Stomach (tissue), 8 donors: ENCODE measurements at regions not wholly inside any gene's neighbourhood (a gene's known extent, or its start where the extent isn't known, plus 50 kb on each side); places are given as distances from the start of the nearest gene placed in this dataset.

Experiments
- DNase-seq, 2 donors: peaks; one replicate each; pipeline versions ENCODE4 v3.0.0 to v3.0.0-alpha.2; 2013 to 2019
- H3K27ac ChIP-seq, 5 donors: fragments of 200-600 bp in 4 of 5; sonication (generic) in 4 of 5; one replicate each; pipeline ENCODE4 v1.5.1; 2013 to 2019; ENCODE audit warnings: mild to moderate bottlenecking in 1 of 5, moderate library complexity in 1 of 5
- H3K27me3 ChIP-seq, 3 donors: fragments of 200-600 bp; sonication (generic); one replicate each; pipeline ENCODE4 v1.5.1; 2017 to 2019; ENCODE audit warnings: mixed run types in 1 of 3
- H3K36me3 ChIP-seq, 4 donors: fragments of 200-600 bp; sonication (generic); 1 replicate in 3 of 4; 2 replicates in 1 of 4; pipeline ENCODE4 v1.5.1; 2016 to 2019
- H3K4me1 ChIP-seq, 4 donors: fragments of 200-600 bp; sonication (generic); one replicate each; pipeline ENCODE4 v1.5.1; 2016 to 2019
- H3K4me3 ChIP-seq, 4 donors: fragments of 200-600 bp; sonication (generic) in 3 of 4; one replicate each; pipeline ENCODE4 v1.5.1; 2016 to 2019; ENCODE audit warnings: mild to moderate bottlenecking in 1 of 4
- H3K9me3 ChIP-seq, 4 donors: fragments of 200-600 bp; sonication (generic); one replicate each; pipeline ENCODE4 v1.5.1; 2016 to 2019
- EP300 ChIP-seq: sonication (generic); formaldehyde crosslinking; IDR thresholded peaks from one replicate; pipeline ENCODE4 v1.6.1; 2017; ENCODE audit warnings: antibody characterized with exemption
- POLR2A ChIP-seq, 4 donors: fragments of 450-650 bp; IDR thresholded peaks; one replicate each; pipeline ENCODE4 v1.6.1; 2016; ENCODE audit warnings: antibody characterized with exemption in 4 of 4, control low read depth in 2 of 4, mild to moderate bottlenecking in 1 of 4, moderate library complexity in 1 of 4
- POLR2AphosphoS5 ChIP-seq, 3 donors: sonication (generic); formaldehyde crosslinking; IDR thresholded peaks; one replicate each; pipeline ENCODE4 v1.6.1; 2016; ENCODE audit warnings: antibody characterized with exemption in 3 of 3
- WGBS, 5 donors: extraction: QIAGEN DNeasy Blood & Tissue Kit in 3 of 5; methylation state at CpG; one replicate each; pipeline versions ENCODE4 v1.1.5 to v1.1.7; 2013 to 2018; 5-methylcytosine and 5-hydroxymethylcytosine counted together
- intact Hi-C: fragments of 100-400 bp; cut with DNase I; formaldehyde crosslinking; loops from one replicate; pipeline ENCODE4 v1.15.1; 2023; ENCODE audit warnings: low total_unique reads
- TF ChIP-seq, protein P1 (sequence below), 7 experiments: fragments of 450-650 bp in 4 of 7; fragments of 200-600 bp in 3 of 7; sonication (generic) in 3 of 7; IDR thresholded peaks; one replicate each; pipeline ENCODE4 v1.5.1; 2016 to 2019; ENCODE audit warnings: antibody characterized with exemption in 7 of 7, control low read depth in 2 of 7, mild to moderate bottlenecking in 1 of 7
- donor health status: healthy with polysubstance abuse.
- donor health status: Bipolar disorder and iron deficiency.
- donor health status: healthy.

GRCh38 chr1:87707411-87707810, 378.7 kb downstream of the LMO4 start:
- Histone ChIP-seq H3K4me1 (no peaks in the 10 kb centered on the region), H3K27me3 (no peaks in the 10 kb centered on the region), H3K27ac (no peak overlapping the region), H3K36me3 (no peaks in the 10 kb centered on the region), H3K4me3 (no peak overlapping the region), H3K9me3 (peaks cover under 1 to 10% (median 5%) of the 10 kb centered on the region in 4 donors)
- intact Hi-C loops: no loop called here
- 83 to 89% (median 84%) methylated on average over 7 of the region's 7 CpGs for WGBS, 5 donors
- no peak for TF ChIP-seq POLR2AphosphoS5 (IDR thresholded peaks at IDR 0.05)
- no peak for TF ChIP-seq POLR2A (IDR thresholded peaks at IDR 0.05)
- TF ChIP-seq, protein P1, sequence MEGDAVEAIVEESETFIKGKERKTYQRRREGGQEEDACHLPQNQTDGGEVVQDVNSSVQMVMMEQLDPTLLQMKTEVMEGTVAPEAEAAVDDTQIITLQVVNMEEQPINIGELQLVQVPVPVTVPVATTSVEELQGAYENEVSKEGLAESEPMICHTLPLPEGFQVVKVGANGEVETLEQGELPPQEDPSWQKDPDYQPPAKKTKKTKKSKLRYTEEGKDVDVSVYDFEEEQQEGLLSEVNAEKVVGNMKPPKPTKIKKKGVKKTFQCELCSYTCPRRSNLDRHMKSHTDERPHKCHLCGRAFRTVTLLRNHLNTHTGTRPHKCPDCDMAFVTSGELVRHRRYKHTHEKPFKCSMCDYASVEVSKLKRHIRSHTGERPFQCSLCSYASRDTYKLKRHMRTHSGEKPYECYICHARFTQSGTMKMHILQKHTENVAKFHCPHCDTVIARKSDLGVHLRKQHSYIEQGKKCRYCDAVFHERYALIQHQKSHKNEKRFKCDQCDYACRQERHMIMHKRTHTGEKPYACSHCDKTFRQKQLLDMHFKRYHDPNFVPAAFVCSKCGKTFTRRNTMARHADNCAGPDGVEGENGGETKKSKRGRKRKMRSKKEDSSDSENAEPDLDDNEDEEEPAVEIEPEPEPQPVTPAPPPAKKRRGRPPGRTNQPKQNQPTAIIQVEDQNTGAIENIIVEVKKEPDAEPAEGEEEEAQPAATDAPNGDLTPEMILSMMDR (IDR thresholded peaks at IDR 0.05): no peak
- no peak for TF ChIP-seq EP300
- no peak for DNase-seq

GRCh38 chr1:87712261-87713010, 383.8 kb downstream of the LMO4 start:
- TF ChIP-seq POLR2AphosphoS5 (IDR thresholded peaks at IDR 0.05) (no peak), EP300 (no peak), POLR2A (IDR thresholded peaks at IDR 0.05) (no peak)
- TF ChIP-seq, protein P1 (IDR thresholded peaks at IDR 0.05): no peak
- Histone ChIP-seq H3K4me1 (peaks cover 0 to 6% (median 2%) of the 10 kb centered on the region in 4 donors), H3K4me3 (no peak overlapping the region), H3K36me3 (no peaks in the 10 kb centered on the region), H3K27me3 (no peaks in the 10 kb centered on the region), H3K27ac (no peak overlapping the region), H3K9me3 (no peaks in the 10 kb centered on the region)
- intact Hi-C loops: no loop called here
- WGBS, 5 donors: 42 to 68% (median 63%) methylated on average over 2 of the region's 2 CpGs
- no peak for DNase-seq

- intact Hi-C loops: no loop called here
- Histone ChIP-seq H3K4me1 (peaks cover 0 to 17% (median 8%) of the 10 kb centered on the region in 4 donors), H3K4me3 (no peak overlapping the region), H3K27ac (no peak overlapping the region), H3K9me3 (no peaks in the 10 kb centered on the region), H3K27me3 (no peaks in the 10 kb centered on the region), H3K36me3 (no peaks in the 10 kb centered on the region)
- 71 to 98% (median 97%) methylated on average over 2 of the region's 2 CpGs for WGBS, 5 donors
- no peak for DNase-seq
- TF ChIP-seq, protein P1 (IDR thresholded peaks at IDR 0.05): no peak
- TF ChIP-seq EP300 (no peak), POLR2A (IDR thresholded peaks at IDR 0.05) (no peak), POLR2AphosphoS5 (IDR thresholded peaks at IDR 0.05) (no peak)
Observed at GRCh38 chr1:87714278-87714677, 385.6 kb downstream of the LMO4 start.

- peaks cover 0 to 17% (median 8%) of the 10 kb centered on the region in 4 donors for H3K4me1 ChIP-seq
- no peak for TF ChIP-seq POLR2A (IDR thresholded peaks at IDR 0.05)
- no peak for TF ChIP-seq POLR2AphosphoS5 (IDR thresholded peaks at IDR 0.05)
- no peak for TF ChIP-seq EP300
- TF ChIP-seq, protein P1 (IDR thresholded peaks at IDR 0.05): no peak
- H3K4me3 ChIP-seq: no peak overlapping the region
- no peaks in the 10 kb centered on the region for H3K36me3 ChIP-seq
- DNase-seq: no peak
- no peaks in the 10 kb centered on the region for H3K9me3 ChIP-seq
- H3K27ac ChIP-seq: no peak overlapping the region
- intact Hi-C loops: no loop called here
- WGBS, 5 donors: 80 to 87% (median 82%) methylated on average over 3 of the region's 3 CpGs
- H3K27me3 ChIP-seq: no peaks in the 10 kb centered on the region
Observed at GRCh38 chr1:87715052-87715451, 386.4 kb downstream of the LMO4 start.
